HG03354 (cell line): ENCODE measurements at regions not wholly inside any gene's neighbourhood (a gene's known extent, or its start where the extent isn't known, plus 50 kb on each side); places are given as distances from the start of the nearest gene placed in this dataset.

ENCODE experiments used
- ATAC-seq: cut with Tn5 transposase; IDR thresholded peaks from one replicate; pipeline ENCODE4 v1.9.1; 2021; ENCODE audit warnings: mild to moderate bottlenecking; ENCODE audit not compliant: unreplicated experiment, poor library complexity, severe bottlenecking

- ATAC-seq, result no peak
Measured at GRCh38 chr5:144950996-144951395, 780.3 kb downstream of the KCTD16 start.

DNA sequence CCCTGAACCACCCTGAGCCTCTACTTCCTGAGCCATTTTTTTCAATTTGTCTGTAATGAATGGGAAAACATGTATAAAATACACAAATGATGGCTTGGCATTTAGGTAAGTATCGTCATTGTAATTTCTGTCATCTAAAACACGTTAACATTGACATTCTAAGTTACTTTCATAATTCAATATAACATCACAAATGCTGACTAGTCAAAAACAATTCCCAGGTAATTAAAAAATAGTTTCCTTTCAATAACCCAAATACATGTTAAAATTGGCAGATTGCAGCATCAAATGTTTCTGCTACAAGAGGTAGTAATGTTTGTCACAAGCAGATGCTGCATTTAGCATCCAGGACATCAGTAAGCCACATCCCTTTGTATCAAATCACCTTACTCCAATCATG is 776.4 kb downstream of the KCTD16 start:
- ATAC-seq, result no peak

DNA sequence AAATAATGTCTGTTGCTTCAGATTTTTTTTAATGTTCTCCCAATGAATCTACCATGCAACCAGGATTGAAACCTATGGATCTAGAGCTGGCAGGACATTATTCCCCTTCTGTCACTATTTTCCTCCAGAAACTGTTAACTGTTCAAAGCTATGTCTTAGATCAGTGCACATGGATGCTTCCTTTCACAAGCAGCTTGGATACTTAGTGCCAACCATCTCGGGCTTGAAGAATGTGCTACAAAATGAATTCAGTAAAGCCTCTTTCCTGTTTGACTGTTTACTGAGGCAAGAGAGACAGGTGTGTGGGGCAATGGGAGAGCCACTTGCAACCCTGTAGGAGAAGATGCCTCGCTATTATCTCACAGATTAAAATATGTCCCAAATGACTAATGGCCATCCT is 774.8 kb downstream of the KCTD16 start:
- ATAC-seq, result no peak

DNA sequence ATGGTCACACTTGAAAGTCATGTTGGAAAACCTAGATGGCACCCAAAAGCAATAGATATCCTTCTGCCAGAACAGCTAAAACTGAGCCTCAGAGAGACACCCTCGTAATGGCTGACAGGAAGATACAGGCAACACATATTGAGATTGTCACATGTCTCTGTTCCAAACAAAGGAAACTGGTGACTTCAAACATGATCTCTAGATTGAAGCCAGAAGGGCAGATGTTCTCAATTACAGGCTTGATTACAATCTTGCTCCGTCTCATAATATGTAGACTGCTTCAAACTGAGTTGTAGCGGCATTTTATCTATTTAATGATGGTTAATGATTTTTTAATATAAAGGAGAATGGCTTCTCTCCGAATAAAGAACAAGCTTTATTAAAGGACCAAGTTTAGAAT is 774.3 kb downstream of the KCTD16 start:
- ATAC-seq, result no peak

- no peak for ATAC-seq
Measured at GRCh38 chr5:144941004-144941403, 770.3 kb downstream of the KCTD16 start.

GRCh38 chr5:144918371-144918770 is 747.7 kb downstream of the KCTD16 start:
- ATAC-seq, result no peak

DNA sequence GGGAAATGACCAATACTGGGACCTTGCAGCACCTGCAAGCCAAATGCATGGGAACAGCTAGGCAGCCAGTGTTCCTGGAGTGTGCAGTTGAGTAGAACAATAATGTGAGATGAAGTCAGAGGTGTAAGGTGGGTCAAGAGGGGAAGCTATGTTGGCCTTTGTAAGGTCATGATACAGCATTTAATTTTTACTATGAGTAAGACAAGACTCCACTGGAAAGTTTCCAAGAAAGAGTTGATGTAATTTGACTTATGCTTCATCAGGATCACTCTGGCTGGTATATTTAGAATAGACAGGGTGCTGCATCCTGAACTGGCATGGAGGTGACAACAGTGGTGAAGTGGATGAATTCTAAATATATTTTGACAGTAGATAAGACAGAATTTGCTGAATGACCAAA is 744.8 kb downstream of the KCTD16 start:
- no peak for ATAC-seq

- no peak for ATAC-seq
Measured at GRCh38 chr5:144913661-144914060, 743.0 kb downstream of the KCTD16 start.

GRCh38 chr5:144896473-144896872 is 725.8 kb downstream of the KCTD16 start:
- ATAC-seq, result no peak

GRCh38 chr5:144886668-144887067 is 716.0 kb downstream of the KCTD16 start:
- ATAC-seq, result no peak

DNA sequence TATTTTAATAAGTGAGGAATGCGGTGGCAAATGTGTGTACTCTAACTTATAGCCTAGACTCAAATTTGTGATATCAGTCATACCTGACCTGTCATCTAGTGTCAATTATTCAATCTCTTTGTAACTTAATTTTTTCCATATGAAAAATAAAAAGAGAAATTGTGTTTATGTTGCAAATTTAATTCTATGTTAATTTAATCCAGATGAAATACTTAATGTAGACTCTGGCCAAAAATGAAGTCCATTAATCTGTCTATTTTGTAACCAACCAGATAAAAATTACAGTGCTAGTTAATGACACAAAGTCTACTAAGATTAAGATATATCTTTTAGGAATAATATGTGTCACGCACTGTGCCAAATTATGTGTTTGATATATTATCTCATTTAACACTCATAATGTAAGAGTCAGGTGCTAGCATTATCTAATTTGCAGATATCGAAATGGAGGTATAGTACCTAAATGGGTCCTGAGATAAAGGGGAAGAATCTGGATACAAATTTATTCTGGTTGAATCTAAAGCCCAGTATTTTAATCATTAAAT is 712.1 kb downstream of the KCTD16 start:
- ATAC-seq, result no peak

DNA sequence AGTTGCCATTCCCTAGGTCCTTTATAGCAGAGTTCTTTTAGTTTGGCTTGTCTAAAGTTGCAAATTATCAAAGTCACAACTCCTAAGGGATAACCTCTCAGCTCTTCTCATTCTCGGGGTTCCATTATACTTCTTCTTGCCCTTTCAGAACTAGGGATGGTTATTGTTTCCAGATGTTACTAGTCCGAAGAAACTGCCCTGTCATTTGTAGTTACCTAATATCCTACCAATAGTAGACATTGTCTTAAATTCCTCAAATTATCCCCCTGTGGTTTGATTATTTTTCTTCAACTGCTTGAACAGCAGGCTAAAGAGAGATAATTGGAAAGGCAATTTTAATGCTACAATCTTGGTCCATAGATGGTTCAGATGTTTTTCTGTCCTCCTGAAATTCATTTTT is 709.8 kb downstream of the KCTD16 start:
- no peak for ATAC-seq

GRCh38 chr5:144876990-144877389 is 706.3 kb downstream of the KCTD16 start:
- no peak for ATAC-seq

DNA sequence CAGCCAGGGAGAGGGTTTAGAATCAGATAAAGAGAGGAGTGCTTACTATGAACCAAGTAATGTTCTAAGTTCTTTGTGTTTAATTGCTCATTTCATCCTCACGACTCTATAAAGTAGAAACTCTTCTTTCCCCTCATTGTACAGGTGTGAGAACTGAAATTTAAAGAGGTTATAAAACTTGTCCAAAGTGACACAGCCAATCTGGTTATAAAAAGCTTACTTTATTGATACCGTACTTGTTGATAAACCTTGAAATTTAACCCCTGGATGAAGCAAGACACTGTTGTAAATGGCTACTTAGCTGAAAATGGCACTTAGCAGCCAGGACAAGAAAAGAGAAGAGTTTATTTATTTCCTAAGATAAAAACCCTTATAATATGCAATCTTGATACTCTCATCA is 702.4 kb downstream of the KCTD16 start:
- ATAC-seq, result no peak

DNA sequence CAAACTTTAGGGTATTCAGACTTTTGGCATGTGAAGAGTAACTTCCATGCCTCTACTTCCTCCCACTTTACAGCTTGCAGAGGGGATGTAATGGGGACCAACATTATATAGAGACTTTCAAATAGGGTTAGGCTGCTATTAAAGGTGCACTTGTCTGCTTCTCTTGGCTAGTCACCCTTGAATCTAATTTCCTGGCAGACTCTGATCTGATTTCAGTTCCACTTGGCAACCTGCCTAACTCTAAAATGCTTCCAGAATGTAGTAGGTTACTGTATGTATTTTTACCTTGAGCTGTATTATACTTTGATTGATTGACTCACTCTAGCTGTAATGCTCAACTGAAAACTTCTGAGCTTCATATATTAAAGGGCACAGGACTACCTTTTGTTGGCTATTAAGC is 693.4 kb downstream of the KCTD16 start:
- ATAC-seq, result no peak

DNA sequence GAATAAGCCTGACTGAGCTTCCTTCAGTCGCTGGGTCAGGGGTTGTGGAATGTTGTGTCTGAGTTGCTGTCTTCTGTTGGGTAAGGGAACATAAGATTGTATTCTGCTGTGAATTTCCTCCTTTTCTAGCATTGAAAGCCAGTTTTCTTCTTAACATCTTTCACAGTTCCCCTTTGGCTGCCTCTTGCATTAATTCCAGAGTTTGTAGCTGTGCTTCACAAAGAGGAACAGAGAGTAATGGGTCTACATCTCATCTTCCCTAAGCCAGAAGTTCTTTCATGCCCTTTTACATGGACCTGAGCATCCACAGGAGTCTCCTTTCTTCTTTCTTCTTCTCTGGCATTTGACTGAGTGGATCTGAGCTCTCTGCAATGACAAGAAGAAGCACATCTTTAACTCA is 686.8 kb downstream of the KCTD16 start:
- no peak for ATAC-seq

DNA sequence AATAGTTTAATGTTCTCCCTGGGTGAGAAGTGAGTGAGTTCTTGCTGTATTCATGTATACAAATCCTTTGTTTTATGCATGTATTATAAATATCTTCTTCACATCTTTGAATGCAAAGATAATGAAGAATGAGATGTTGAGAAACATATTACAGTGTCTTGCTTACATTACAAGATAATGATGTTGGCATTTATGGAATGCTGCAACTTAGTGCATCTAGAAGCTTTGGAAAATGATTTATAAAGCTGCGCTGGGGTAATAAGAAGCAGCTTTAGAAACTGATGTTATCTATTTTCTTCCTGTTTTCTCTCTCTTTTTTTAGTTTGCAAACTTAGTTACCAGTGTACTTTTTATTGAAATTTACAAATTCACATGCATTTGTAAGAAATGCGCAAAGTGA is 673.4 kb downstream of the KCTD16 start:
- ATAC-seq, result no peak

GRCh38 chr5:144832416-144832815 is 661.7 kb downstream of the KCTD16 start:
- ATAC-seq, result no peak

DNA sequence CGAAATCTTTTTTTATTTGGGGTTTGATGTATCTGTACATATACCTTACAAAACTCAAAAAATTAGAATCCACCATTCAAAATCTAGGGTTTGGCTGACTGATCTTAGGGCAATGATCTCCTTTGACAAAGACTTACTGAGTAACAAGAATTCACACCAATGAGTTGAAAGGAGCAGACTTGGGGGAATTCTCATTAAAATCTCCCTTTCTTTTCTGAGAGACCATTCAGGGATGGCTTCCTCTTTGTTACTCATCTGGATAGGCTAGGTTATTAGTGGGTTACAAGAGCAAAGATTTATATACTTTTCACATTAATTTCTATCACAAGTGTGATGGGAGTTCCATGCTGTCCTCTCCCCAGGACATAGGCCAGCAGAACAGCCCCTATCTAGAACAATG is 661.0 kb downstream of the KCTD16 start:
- no peak for ATAC-seq

DNA sequence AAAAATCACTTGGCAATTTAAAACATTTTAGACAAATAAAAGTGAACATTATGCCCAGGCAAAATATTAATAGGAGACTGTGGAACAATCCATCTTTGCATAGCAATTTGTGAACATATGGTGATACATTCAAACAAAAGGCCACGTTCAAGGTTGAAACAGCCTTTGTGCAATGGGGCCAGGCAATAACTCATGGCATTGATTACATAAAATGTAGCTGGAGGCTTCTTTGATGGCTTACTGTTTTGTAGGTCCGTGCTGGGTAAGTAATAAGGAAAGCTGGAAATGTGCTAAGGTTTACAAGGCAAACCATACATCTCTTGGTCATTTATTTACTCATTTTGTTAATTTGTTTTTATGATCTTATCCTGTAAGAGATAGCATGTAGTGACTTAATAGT is 651.8 kb downstream of the KCTD16 start:
- ATAC-seq, result no peak

DNA sequence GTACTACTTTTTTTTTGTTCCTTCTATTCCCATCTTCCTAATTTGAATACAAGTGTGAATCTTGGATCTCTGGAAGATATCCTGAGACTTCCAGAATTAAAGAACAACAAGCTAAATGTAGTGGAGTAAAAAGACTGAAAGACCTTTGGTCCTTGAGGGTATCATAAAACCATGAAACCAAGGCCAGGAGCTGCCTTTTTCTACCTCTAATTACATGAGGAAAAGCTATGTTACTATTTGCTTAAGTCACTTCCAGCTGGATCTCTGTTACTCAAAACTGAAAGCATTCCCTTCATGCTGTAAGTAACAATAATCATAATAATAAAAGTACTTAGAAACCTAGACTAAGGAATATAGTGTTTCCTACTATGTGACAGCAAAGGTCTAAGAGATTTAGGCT is 649.6 kb downstream of the KCTD16 start:
- ATAC-seq, result no peak

GRCh38 chr5:144815131-144815530 is 644.5 kb downstream of the KCTD16 start:
- ATAC-seq, result no peak

DNA sequence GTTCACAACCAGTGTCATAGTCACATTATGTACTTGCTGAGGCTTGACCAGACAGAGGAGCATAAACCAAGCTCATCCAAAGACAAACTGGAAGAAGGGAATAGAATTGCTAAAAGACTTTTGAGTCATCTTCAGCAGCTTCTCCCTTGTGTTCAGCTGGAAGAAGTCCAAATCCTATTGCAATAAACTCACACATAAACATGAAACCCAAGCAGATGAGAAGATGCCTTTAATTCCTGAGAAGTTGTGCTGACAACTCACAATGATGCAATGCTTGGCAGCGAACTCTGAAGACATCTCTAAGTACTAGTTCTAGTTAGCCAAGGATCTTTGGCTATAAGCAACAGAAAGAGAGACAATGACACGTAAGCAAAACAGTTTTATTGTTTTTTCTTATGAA is 642.1 kb downstream of the KCTD16 start:
- ATAC-seq, result no peak
